ENCODE measurements at regions not wholly inside any gene's neighbourhood (a gene's known extent, or its start where the extent isn't known, plus 50 kb on each side); places are given as distances from the start of the nearest gene placed in this dataset.
"Not testable (repeated sequence)": the region's sequence is repeated elsewhere in the genome, so short reads cannot be mapped to it uniquely, and the experiment has no call there.

DNA sequence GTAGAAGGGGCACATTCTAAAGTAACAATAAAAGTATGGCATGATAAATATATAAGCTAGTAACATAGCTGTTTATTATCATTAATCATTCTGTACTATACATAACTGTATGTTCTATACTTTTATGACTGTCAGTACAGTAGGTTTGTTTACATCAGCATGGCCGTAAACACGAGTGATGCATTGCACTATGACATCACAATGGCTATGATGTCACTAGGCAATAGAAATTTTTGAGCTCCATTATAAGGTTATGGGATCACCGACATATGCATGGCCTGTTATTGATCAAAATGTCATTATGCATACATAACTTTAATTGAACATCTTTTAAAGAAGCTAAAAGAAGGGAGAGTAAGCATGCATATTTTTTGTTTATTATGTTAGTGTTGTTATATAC is 200.1 kb upstream of the SHH start:
- DNase-seq: no peak
- H3K36me3 ChIP-seq: no peaks in the 10 kb centered on the region
- intact Hi-C loops (cut with DNase I; ENCODE audit: low total_unique reads): no loop called here

DNA sequence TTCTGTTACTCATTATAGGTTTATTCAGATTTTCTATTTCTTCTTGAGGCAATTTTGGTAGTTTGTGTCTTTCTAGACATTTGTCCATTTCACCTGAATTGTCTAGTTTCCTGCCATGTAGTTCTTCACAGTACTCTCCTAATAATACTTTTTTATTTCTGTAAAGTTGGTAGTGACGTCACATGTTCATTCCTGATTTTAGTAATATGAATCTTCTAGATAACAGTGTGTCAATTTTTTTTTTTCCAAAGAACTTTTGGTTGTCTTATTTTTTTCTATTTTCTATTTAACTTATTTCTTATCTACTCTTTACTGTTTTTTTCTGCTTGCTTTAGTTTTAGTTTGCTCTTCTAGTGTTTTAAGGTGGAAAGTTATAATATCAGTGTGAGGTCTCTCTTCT is 197.3 kb upstream of the SHH start:
- TF ChIP-seq, protein P1, sequence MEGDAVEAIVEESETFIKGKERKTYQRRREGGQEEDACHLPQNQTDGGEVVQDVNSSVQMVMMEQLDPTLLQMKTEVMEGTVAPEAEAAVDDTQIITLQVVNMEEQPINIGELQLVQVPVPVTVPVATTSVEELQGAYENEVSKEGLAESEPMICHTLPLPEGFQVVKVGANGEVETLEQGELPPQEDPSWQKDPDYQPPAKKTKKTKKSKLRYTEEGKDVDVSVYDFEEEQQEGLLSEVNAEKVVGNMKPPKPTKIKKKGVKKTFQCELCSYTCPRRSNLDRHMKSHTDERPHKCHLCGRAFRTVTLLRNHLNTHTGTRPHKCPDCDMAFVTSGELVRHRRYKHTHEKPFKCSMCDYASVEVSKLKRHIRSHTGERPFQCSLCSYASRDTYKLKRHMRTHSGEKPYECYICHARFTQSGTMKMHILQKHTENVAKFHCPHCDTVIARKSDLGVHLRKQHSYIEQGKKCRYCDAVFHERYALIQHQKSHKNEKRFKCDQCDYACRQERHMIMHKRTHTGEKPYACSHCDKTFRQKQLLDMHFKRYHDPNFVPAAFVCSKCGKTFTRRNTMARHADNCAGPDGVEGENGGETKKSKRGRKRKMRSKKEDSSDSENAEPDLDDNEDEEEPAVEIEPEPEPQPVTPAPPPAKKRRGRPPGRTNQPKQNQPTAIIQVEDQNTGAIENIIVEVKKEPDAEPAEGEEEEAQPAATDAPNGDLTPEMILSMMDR (IDR thresholded peaks at IDR 0.05): no peak
- Histone ChIP-seq H3K27me3 (no peaks in the 10 kb centered on the region), H3K9me3 (no peaks in the 10 kb centered on the region), H3K27ac (no peak overlapping the region), H3K4me3 (no peak overlapping the region), H3K36me3 (no peaks in the 10 kb centered on the region), H3K4me1 (no peaks in the 10 kb centered on the region)
- intact Hi-C loops (cut with DNase I; ENCODE audit: low total_unique reads): no loop called here
- no peak for DNase-seq

More for the DNA sequence above, 200.1 kb upstream of the SHH start:
- Histone ChIP-seq H3K9me3 (no peaks in the 10 kb centered on the region), H3K27me3 (no peaks in the 10 kb centered on the region), H3K27ac (no peak overlapping the region), H3K4me3 (no peak overlapping the region), H3K4me1 (no peaks in the 10 kb centered on the region)
- TF ChIP-seq, protein P1 (IDR thresholded peaks at IDR 0.05): no peak

DNA sequence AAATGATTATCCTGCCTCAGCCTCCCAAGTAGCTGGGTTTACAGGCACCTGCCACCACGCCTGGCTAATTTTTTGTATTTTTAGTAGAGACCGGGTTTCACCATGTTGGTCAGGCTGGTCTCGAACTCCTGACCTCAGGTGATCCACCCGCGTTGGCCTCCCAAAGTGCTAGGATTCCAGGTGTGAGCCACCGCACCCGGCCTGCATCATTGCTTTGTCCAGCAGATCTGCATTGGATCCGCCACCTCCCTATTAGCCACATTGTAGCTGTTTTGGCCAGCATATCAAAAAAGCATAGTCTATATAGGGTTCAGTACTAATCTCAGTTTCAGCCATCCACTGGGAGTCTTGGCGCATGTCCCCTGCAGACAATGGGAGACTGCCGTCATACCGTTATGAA is 194.6 kb upstream of the SHH start:
- H3K36me3 ChIP-seq; H3K27me3 ChIP-seq; H3K27ac ChIP-seq; H3K4me1 ChIP-seq; intact Hi-C loops (cut with DNase I; ENCODE audit: low total_unique reads); H3K4me3 ChIP-seq; H3K9me3 ChIP-seq: not testable (repeated sequence)
- DNase-seq: peak in 1 of 2 donors; percentile 27

DNA sequence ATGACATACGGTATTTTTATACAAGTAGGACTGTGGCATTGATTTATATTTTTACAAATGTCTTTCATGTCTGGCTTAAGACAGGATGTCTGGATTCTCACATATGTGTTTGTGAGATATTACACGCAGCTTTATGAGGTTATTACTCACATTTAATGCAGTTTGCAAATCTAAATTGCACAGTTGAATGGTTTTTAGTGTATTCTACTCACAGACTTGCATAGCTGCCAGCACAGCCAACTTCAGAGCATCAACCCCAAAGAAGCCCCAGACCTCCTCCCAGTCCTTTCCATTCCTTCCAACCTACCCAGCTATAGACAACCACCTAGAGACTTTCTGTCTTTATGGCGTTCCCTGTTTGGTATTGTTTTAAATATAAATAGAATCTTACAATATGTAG is 193.8 kb upstream of the SHH start:
- Histone ChIP-seq H3K9me3 (no peaks in the 10 kb centered on the region), H3K36me3 (no peaks in the 10 kb centered on the region), H3K4me3 (no peak overlapping the region), H3K27me3 (peaks cover 0 to 3% of the 10 kb centered on the region in 2 donors), H3K27ac (no peak overlapping the region), H3K4me1 (no peaks in the 10 kb centered on the region)
- DNase-seq: no peak
- TF ChIP-seq, protein P1 (IDR thresholded peaks at IDR 0.05): no peak
- intact Hi-C loops (cut with DNase I; ENCODE audit: low total_unique reads): no loop called here

- Histone ChIP-seq H3K27ac (no peak overlapping the region), H3K9me3 (no peaks in the 10 kb centered on the region), H3K4me1 (no peaks in the 10 kb centered on the region), H3K36me3 (no peaks in the 10 kb centered on the region), H3K4me3 (no peak overlapping the region), H3K27me3 (peaks cover 0 to 3% of the 10 kb centered on the region in 2 donors)
- intact Hi-C loops (cut with DNase I; ENCODE audit: low total_unique reads): no loop called here
- no peak for DNase-seq
- TF ChIP-seq, protein P1 (IDR thresholded peaks at IDR 0.05): no peak
Measured at GRCh38 chr7:156005202-156005691, 193.0 kb upstream of the SHH start.

DNA sequence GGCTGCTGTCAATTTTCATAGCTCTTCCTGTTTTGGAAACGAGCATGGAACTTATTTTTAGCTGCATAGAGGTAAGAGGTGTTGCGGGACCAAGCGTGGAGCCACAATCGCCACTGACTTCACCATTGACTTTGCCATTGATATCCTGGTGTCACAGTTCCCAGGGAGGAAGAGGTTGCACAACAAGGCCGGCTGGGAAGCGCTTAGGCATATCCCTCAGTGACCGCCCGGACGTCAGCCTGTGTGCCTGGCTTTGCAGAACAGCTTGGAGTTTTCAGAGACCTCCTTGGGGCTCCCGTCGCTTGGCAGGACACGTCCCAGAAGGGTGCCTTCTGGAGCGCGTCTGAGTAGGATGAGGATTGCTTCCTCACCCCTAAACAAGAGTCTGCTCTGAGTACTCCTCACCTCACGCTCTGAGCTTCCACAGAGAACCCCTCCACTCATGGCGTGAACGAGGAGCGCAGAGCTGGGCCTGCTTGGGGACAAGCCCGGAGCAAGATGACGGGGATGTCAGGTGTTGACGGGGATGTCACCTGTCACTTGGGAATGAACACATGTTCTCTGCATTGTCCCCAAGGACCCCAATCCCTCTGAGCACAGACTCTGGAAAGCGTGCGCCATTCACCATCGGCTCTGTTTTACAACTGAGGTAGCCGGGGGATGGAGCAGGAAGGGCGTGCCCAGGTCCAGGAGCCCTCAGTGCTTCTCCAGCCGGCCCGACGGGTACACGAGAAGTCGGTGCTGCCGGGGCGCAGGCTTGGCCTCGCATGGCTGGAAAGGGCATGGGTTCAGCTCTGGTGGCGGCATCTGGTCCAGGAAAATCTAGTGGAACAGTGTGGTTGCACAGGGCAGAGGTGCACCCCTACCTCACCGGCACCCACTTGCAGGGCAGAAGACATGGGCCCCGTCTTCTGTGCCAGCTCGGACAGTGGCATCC is 192.3 kb upstream of the SHH start:
- Histone ChIP-seq H3K4me3 (no peak overlapping the region), H3K4me1 (no peaks in the 10 kb centered on the region), H3K27me3 (peaks cover 0 to 3% of the 10 kb centered on the region in 2 donors), H3K27ac (no peak overlapping the region), H3K9me3 (no peaks in the 10 kb centered on the region), H3K36me3 (no peaks in the 10 kb centered on the region)
- intact Hi-C loops (cut with DNase I; ENCODE audit: low total_unique reads): no loop called here
- DNase-seq: no peak
- TF ChIP-seq, protein P1 (IDR thresholded peaks at IDR 0.05): no peak
